SK-N-SH treated with all-trans-retinoic acid at 6 μM for 48 hours (cell line): ENCODE measurements at regions not wholly inside any gene's neighbourhood (a gene's known extent, or its start where the extent isn't known, plus 50 kb on each side); places are given as distances from the start of the nearest gene placed in this dataset.

Experiments used
- ARNTL ChIP-seq: fragments of 450-650 bp; formaldehyde crosslinking; IDR thresholded peaks from 2 replicates; pipeline ENCODE4 v1.5.0; 2020; ENCODE audit warnings: low read depth, mild to moderate bottlenecking, moderate library complexity, borderline replicate concordance
- BACH2 ChIP-seq: fragments of 250-450 bp; sonication (Bioruptor Pico); IDR thresholded peaks from 2 replicates; pipeline ENCODE4 v1.9.0; 2021; ENCODE audit warnings: mild to moderate bottlenecking, borderline replicate concordance
- ESRRG ChIP-seq: fragments of 250-450 bp; sonication (Bioruptor Pico); IDR thresholded peaks from 2 replicates; pipeline ENCODE4 v1.6.1; 2021; ENCODE audit warnings: mild to moderate bottlenecking
- ISL1 ChIP-seq: fragments of 250-450 bp; sonication (Bioruptor Pico); IDR thresholded peaks from 2 replicates; pipeline ENCODE4 v2.1.2; 2022; ENCODE audit warnings: mild to moderate bottlenecking, moderate library complexity
- OSR1 ChIP-seq: fragments of 250-450 bp; sonication (Bioruptor Pico); IDR thresholded peaks from 2 replicates; pipeline ENCODE4 v1.8.0; 2022; ENCODE audit warnings: moderate library complexity, mild to moderate bottlenecking, inconsistent platforms
- SNAI2 ChIP-seq: fragments of 250-450 bp; sonication (Bioruptor Pico); IDR thresholded peaks from 2 replicates; pipeline ENCODE4 v1.5.0; 2020; ENCODE audit warnings: mild to moderate bottlenecking, moderate library complexity
- ZC3H10 ChIP-seq: fragments of 250-450 bp; sonication (Bioruptor Pico); IDR thresholded peaks from 2 replicates; pipeline ENCODE4 v1.5.1; 2021; ENCODE audit warnings: mild to moderate bottlenecking, moderate library complexity
- ZFP3 ChIP-seq: fragments of 250-450 bp; sonication (Bioruptor Pico); IDR thresholded peaks from 2 replicates; pipeline ENCODE4 v1.5.0; 2020; ENCODE audit warnings: mild to moderate bottlenecking, moderate library complexity
- ZFP30 ChIP-seq: fragments of 450-650 bp; formaldehyde crosslinking; IDR thresholded peaks from 2 replicates; pipeline ENCODE4 v1.5.0; 2022; ENCODE audit warnings: mild to moderate bottlenecking, moderate library complexity
- ZNF8 ChIP-seq: fragments of 450-650 bp; formaldehyde crosslinking; IDR thresholded peaks from 2 replicates; pipeline ENCODE4 v1.5.0; 2020; ENCODE audit warnings: mild to moderate bottlenecking, moderate library complexity
- TF ChIP-seq, protein P1 (sequence below): fragments of 250-450 bp; sonication (Bioruptor Pico); IDR thresholded peaks from 2 replicates; pipeline ENCODE4 v1.5.1; 2020; ENCODE audit warnings: low read depth, mild to moderate bottlenecking, moderate library complexity
- TF ChIP-seq, protein P2 (sequence below): fragments of 250-450 bp; sonication (Bioruptor Pico); IDR thresholded peaks from 2 replicates; pipeline ENCODE4 v1.8.0; 2021; ENCODE audit warnings: low read depth, mild to moderate bottlenecking, moderate library complexity, borderline replicate concordance
- TF ChIP-seq, protein P3 (sequence below): fragments of 250-450 bp; sonication (Bioruptor Pico); IDR thresholded peaks from 2 replicates; pipeline ENCODE4 v1.8.0; 2020; ENCODE audit warnings: mild to moderate bottlenecking, moderate library complexity, borderline replicate concordance

DNA sequence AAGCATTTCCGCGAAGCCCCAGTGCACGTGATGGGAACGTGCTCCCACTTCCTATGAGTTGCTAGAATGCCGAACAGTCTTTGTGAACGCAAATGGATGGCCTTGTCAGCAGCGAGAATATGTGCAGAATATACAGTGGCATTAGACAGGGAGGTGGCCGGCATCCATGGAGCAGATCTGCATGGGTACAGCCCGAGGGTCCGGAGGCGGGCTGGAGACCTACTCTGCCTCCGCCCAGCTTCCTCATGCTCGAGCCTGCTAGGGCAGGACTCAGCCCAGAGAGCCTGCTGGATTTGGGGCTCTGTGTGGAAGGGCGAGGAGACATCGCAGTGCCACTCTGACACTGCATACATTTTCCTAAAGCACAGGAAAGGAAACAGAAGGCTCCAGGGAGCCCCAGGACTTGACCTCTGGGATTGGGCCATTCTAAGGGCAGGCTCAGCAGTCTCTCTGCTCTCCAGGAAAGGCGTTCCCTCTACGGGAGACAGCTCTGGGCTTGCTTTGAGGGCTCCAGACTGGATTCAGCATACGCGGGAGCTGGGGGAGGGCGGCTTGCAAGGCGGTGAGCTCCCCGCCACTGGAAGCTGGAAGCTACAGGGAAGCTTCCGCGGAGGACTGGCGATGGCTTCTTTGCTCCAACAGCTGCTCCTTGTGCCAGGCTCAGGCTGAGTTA lies 55.9 kb upstream of the UQCRFS1 start:
- TF ChIP-seq BACH2, result no peak
- TF ChIP-seq ARNTL (CRISPR knock-in tag), result no peak
- no peak for TF ChIP-seq ZC3H10 (CRISPR knock-in tag)
- TF ChIP-seq, protein P1, sequence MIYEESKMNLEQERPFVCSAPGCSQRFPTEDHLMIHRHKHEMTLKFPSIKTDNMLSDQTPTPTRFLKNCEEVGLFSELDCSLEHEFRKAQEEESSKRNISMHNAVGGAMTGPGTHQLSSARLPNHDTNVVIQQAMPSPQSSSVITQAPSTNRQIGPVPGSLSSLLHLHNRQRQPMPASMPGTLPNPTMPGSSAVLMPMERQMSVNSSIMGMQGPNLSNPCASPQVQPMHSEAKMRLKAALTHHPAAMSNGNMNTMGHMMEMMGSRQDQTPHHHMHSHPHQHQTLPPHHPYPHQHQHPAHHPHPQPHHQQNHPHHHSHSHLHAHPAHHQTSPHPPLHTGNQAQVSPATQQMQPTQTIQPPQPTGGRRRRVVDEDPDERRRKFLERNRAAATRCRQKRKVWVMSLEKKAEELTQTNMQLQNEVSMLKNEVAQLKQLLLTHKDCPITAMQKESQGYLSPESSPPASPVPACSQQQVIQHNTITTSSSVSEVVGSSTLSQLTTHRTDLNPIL, result no peak
- TF ChIP-seq ZFP3 (CRISPR knock-in tag), result no peak
- no peak for TF ChIP-seq ISL1 (CRISPR knock-in tag)
- TF ChIP-seq, protein P2, sequence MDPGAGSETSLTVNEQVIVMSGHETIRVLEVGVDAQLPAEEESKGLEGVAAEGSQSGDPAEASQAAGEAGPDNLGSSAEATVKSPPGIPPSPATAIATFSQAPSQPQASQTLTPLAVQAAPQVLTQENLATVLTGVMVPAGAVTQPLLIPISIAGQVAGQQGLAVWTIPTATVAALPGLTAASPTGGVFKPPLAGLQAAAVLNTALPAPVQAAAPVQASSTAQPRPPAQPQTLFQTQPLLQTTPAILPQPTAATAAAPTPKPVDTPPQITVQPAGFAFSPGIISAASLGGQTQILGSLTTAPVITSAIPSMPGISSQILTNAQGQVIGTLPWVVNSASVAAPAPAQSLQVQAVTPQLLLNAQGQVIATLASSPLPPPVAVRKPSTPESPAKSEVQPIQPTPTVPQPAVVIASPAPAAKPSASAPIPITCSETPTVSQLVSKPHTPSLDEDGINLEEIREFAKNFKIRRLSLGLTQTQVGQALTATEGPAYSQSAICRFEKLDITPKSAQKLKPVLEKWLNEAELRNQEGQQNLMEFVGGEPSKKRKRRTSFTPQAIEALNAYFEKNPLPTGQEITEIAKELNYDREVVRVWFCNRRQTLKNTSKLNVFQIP, result no peak
- TF ChIP-seq OSR1 (CRISPR knock-in tag), result no peak
- TF ChIP-seq, protein P3, sequence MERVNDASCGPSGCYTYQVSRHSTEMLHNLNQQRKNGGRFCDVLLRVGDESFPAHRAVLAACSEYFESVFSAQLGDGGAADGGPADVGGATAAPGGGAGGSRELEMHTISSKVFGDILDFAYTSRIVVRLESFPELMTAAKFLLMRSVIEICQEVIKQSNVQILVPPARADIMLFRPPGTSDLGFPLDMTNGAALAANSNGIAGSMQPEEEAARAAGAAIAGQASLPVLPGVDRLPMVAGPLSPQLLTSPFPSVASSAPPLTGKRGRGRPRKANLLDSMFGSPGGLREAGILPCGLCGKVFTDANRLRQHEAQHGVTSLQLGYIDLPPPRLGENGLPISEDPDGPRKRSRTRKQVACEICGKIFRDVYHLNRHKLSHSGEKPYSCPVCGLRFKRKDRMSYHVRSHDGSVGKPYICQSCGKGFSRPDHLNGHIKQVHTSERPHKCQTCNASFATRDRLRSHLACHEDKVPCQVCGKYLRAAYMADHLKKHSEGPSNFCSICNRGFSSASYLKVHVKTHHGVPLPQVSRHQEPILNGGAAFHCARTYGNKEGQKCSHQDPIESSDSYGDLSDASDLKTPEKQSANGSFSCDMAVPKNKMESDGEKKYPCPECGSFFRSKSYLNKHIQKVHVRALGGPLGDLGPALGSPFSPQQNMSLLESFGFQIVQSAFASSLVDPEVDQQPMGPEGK (CRISPR knock-in tag), result no peak
- TF ChIP-seq ESRRG, result no peak
- TF ChIP-seq SNAI2 (CRISPR knock-in tag), result no peak
- TF ChIP-seq ZNF8 (CRISPR knock-in tag), result no peak
- TF ChIP-seq ZFP30 (CRISPR knock-in tag), result no peak
